ENCODE measurements at regions not wholly inside any gene's neighbourhood (a gene's known extent, or its start where the extent isn't known, plus 50 kb on each side); places are given as distances from the start of the nearest gene placed in this dataset.

GRCh38 chr11:92886243-92886905 lies 83.1 kb upstream of the MTNR1B start:
- no peaks in the 10 kb centered on the region for H3K36me3 ChIP-seq
- H3K4me1 ChIP-seq, result no peaks in the 10 kb centered on the region
- no peak overlapping the region for H3K27ac ChIP-seq
- H3K9me3 ChIP-seq, result no peaks in the 10 kb centered on the region
- DNase-seq, result no peak
- H3K4me3 ChIP-seq, result no peak overlapping the region
- TF ChIP-seq POLR2A (IDR thresholded peaks at IDR 0.05) (no peak), CTCF (IDR thresholded peaks at IDR 0.05) (peak in 4 of 6 experiments; percentile 30 to 64 (median 58))
- no peaks in the 10 kb centered on the region for H3K27me3 ChIP-seq

- Histone ChIP-seq H3K4me1 (no peaks in the 10 kb centered on the region), H3K27ac (no peak overlapping the region), H3K9me3 (no peaks in the 10 kb centered on the region), H3K27me3 (no peaks in the 10 kb centered on the region), H3K36me3 (no peaks in the 10 kb centered on the region), H3K4me3 (no peak overlapping the region)
- no peak for TF ChIP-seq CTCF (IDR thresholded peaks at IDR 0.05)
- TF ChIP-seq POLR2A (IDR thresholded peaks at IDR 0.05), result no peak
- DNase-seq, result no peak
Measured at GRCh38 chr11:92888696-92889095, 80.8 kb upstream of the MTNR1B start.

GRCh38 chr11:92890846-92891245 lies 78.6 kb upstream of the MTNR1B start:
- no peak for TF ChIP-seq CTCF (IDR thresholded peaks at IDR 0.05)
- TF ChIP-seq POLR2A (IDR thresholded peaks at IDR 0.05), result no peak
- no peak overlapping the region for H3K27ac ChIP-seq
- no peak for DNase-seq
- H3K27me3 ChIP-seq, result no peaks in the 10 kb centered on the region
- no peaks in the 10 kb centered on the region for H3K9me3 ChIP-seq
- H3K4me3 ChIP-seq, result no peak overlapping the region
- no peaks in the 10 kb centered on the region for H3K36me3 ChIP-seq
- H3K4me1 ChIP-seq, result no peaks in the 10 kb centered on the region

- Histone ChIP-seq H3K4me3 (no peak overlapping the region), H3K4me1 (no peaks in the 10 kb centered on the region), H3K9me3 (no peaks in the 10 kb centered on the region), H3K36me3 (no peaks in the 10 kb centered on the region), H3K27me3 (no peaks in the 10 kb centered on the region), H3K27ac (no peak overlapping the region)
- no peak for DNase-seq
- TF ChIP-seq CTCF (IDR thresholded peaks at IDR 0.05) (no peak), POLR2A (IDR thresholded peaks at IDR 0.05) (no peak)
Measured at GRCh38 chr11:92892802-92893684, 76.4 kb upstream of the MTNR1B start.

- DNase-seq, result no peak
- Histone ChIP-seq H3K27me3 (no peaks in the 10 kb centered on the region), H3K4me1 (no peaks in the 10 kb centered on the region), H3K27ac (no peak overlapping the region), H3K36me3 (no peaks in the 10 kb centered on the region), H3K9me3 (no peaks in the 10 kb centered on the region), H3K4me3 (no peak overlapping the region)
- TF ChIP-seq CTCF (IDR thresholded peaks at IDR 0.05) (no peak), POLR2A (IDR thresholded peaks at IDR 0.05) (no peak)
Measured at GRCh38 chr11:92894197-92894596, 75.3 kb upstream of the MTNR1B start.

Data from Peyer's patch (tissue), 4 donors.